ENCODE measurements at regions not wholly inside any gene's neighbourhood (a gene's known extent, or its start where the extent isn't known, plus 50 kb on each side); places are given as distances from the start of the nearest gene placed in this dataset.

DNA sequence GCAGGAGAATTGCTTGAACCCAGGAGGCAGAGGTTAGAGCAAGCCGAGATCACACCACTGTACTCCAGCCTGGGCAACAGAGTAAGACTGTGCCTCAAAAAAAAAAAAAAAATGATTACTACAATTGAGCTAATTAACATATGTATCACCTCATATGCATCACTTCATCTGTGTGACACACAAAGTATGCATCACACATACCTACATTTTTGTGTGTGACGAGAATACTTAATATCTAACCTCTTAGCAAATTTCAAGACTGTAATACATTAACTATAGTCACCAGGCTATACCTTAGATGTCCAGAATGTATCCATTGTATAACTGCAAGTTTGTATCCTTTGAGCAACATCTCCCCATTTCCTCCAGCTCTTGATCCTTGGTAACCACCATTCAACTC lies 214.2 kb upstream of the MON1B start (continued):
- TF ChIP-seq, protein P1, sequence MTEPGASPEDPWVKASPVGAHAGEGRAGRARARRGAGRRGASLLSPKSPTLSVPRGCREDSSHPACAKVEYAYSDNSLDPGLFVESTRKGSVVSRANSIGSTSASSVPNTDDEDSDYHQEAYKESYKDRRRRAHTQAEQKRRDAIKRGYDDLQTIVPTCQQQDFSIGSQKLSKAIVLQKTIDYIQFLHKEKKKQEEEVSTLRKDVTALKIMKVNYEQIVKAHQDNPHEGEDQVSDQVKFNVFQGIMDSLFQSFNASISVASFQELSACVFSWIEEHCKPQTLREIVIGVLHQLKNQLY (CRISPR knock-in tag; IDR thresholded peaks at IDR 0.05): no peak
- TF ChIP-seq, protein P2, sequence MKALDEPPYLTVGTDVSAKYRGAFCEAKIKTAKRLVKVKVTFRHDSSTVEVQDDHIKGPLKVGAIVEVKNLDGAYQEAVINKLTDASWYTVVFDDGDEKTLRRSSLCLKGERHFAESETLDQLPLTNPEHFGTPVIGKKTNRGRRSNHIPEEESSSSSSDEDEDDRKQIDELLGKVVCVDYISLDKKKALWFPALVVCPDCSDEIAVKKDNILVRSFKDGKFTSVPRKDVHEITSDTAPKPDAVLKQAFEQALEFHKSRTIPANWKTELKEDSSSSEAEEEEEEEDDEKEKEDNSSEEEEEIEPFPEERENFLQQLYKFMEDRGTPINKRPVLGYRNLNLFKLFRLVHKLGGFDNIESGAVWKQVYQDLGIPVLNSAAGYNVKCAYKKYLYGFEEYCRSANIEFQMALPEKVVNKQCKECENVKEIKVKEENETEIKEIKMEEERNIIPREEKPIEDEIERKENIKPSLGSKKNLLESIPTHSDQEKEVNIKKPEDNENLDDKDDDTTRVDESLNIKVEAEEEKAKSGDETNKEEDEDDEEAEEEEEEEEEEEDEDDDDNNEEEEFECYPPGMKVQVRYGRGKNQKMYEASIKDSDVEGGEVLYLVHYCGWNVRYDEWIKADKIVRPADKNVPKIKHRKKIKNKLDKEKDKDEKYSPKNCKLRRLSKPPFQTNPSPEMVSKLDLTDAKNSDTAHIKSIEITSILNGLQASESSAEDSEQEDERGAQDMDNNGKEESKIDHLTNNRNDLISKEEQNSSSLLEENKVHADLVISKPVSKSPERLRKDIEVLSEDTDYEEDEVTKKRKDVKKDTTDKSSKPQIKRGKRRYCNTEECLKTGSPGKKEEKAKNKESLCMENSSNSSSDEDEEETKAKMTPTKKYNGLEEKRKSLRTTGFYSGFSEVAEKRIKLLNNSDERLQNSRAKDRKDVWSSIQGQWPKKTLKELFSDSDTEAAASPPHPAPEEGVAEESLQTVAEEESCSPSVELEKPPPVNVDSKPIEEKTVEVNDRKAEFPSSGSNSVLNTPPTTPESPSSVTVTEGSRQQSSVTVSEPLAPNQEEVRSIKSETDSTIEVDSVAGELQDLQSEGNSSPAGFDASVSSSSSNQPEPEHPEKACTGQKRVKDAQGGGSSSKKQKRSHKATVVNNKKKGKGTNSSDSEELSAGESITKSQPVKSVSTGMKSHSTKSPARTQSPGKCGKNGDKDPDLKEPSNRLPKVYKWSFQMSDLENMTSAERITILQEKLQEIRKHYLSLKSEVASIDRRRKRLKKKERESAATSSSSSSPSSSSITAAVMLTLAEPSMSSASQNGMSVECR (CRISPR knock-in tag; IDR thresholded peaks at IDR 0.05; ENCODE audit: borderline replicate concordance): no peak
- TF ChIP-seq NFYB (CRISPR knock-in tag; conservative IDR thresholded peaks at IDR 0.05; ENCODE audit: low read depth): no peak

DNA sequence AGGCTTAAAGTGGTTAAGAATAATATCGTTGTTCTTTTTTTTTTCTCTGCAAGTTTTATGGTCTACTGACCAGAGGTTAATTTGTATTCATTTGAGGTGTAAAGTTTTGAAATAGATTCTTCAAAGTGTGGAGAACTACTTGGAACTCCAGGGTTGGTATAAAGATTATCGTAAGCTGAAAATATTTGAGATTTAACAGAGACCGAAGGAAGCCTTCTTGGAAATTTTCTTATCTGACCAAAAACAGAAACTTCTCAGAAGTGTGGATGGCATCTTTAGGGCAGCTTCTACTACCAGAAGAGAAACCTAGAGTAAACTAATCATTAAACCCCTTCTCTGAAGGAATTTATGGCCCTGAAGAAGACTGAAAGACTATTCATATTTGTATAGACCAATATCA lies 206.8 kb upstream of the MON1B start:
- Mint-ChIP-seq H3K4me3 (no peak overlapping the region), H3K27me3 (ENCODE audit: low read depth) (no peaks in the 10 kb centered on the region; the same call in 1 of the 2 replicates), H3K9me3 (peaks cover 60% of the 10 kb centered on the region), H3K36me3 (peaks cover 20% of the 10 kb centered on the region), H3K4me1 (peaks cover 6% of the 10 kb centered on the region), H3K27ac (no peak overlapping the region)
- POLR2A ChIA-PET: no interaction called here
- no peak for TF ChIP-seq PRRX2 (CRISPR knock-in tag; IDR thresholded peaks at IDR 0.05)
- no peak for TF ChIP-seq CREM (CRISPR knock-in tag; IDR thresholded peaks at IDR 0.05)
- no peak for TF ChIP-seq HMGXB4 (CRISPR knock-in tag; IDR thresholded peaks at IDR 0.05)
- no peak for TF ChIP-seq ZNF423 (CRISPR knock-in tag; IDR thresholded peaks at IDR 0.05)
- no peak for TF ChIP-seq E2F5 (CRISPR knock-in tag; IDR thresholded peaks at IDR 0.05)
- TF ChIP-seq FOXJ3 (CRISPR knock-in tag; IDR thresholded peaks at IDR 0.05; ENCODE audit: borderline replicate concordance): no peak
- TF ChIP-seq, protein P3, sequence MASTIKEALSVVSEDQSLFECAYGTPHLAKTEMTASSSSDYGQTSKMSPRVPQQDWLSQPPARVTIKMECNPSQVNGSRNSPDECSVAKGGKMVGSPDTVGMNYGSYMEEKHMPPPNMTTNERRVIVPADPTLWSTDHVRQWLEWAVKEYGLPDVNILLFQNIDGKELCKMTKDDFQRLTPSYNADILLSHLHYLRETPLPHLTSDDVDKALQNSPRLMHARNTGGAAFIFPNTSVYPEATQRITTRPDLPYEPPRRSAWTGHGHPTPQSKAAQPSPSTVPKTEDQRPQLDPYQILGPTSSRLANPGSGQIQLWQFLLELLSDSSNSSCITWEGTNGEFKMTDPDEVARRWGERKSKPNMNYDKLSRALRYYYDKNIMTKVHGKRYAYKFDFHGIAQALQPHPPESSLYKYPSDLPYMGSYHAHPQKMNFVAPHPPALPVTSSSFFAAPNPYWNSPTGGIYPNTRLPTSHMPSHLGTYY (CRISPR knock-in tag; IDR thresholded peaks at IDR 0.05): no peak
- no peak for TF ChIP-seq JUN (CRISPR knock-in tag; IDR thresholded peaks at IDR 0.05)
- no peak for TF ChIP-seq ZNF121 (CRISPR knock-in tag; IDR thresholded peaks at IDR 0.05)
- no peak for TF ChIP-seq E2F4 (CRISPR knock-in tag; IDR thresholded peaks at IDR 0.05; ENCODE audit: borderline replicate concordance, low read depth)
- no peak for TF ChIP-seq ZBTB21 (CRISPR knock-in tag; IDR thresholded peaks at IDR 0.05; ENCODE audit: borderline replicate concordance)
- no peak for TF ChIP-seq GABPB1 (CRISPR knock-in tag; IDR thresholded peaks at IDR 0.05)
- TF ChIP-seq, protein P4, sequence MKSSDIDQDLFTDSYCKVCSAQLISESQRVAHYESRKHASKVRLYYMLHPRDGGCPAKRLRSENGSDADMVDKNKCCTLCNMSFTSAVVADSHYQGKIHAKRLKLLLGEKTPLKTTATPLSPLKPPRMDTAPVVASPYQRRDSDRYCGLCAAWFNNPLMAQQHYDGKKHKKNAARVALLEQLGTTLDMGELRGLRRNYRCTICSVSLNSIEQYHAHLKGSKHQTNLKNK (CRISPR knock-in tag; IDR thresholded peaks at IDR 0.05): no peak
- TF ChIP-seq MXD4 (CRISPR knock-in tag; IDR thresholded peaks at IDR 0.05; ENCODE audit: borderline replicate concordance): no peak
- no peak for TF ChIP-seq FOXP4 (CRISPR knock-in tag; IDR thresholded peaks at IDR 0.05)
- no peak for TF ChIP-seq GTF2I (CRISPR knock-in tag; conservative IDR thresholded peaks at IDR 0.05)
- CTCF ChIA-PET: no interaction called here
- ATAC-seq (no peak), DNase-seq (ENCODE audit: low spot score) (no peak)

All from WTC11 (cell line).